ENCODE measurements at regions not wholly inside any gene's neighbourhood (a gene's known extent, or its start where the extent isn't known, plus 50 kb on each side); places are given as distances from the start of the nearest gene placed in this dataset.

- peak in 1 of 2 donors; percentile 10 for DNase-seq (ENCODE audit: low read depth in 2 of 2)
- H3K4me3 ChIP-seq (replicated peaks in 1 of 2; ENCODE audit: low read depth in 2 of 2, low read length in 2 of 2) = no peak overlapping the region
- no peak for TF ChIP-seq CTCF (IDR thresholded peaks at IDR 0.05; ENCODE audit: low read depth, low read length)
Measured at GRCh38 chr1:69246710-69247109, 321.0 kb upstream of the LRRC7 start.

GRCh38 chr1:69252696-69253095, 315.0 kb upstream of the LRRC7 start:
- no peak for TF ChIP-seq CTCF (IDR thresholded peaks at IDR 0.05; ENCODE audit: low read depth, low read length)

GRCh38 chr1:69256036-69256435, 311.7 kb upstream of the LRRC7 start:
- DNase-seq (ENCODE audit: low read depth in 2 of 2) = no peak

More at GRCh38 chr1:69252696-69253095, 315.0 kb upstream of the LRRC7 start:
- DNase-seq (ENCODE audit: low read depth in 2 of 2) = no peak
- H3K4me3 ChIP-seq (replicated peaks in 1 of 2; ENCODE audit: low read depth in 2 of 2, low read length in 2 of 2) = no peak overlapping the region

GRCh38 chr1:69258842-69259241, 308.9 kb upstream of the LRRC7 start:
- no peak for TF ChIP-seq CTCF (IDR thresholded peaks at IDR 0.05; ENCODE audit: low read depth, low read length)
- no peak for DNase-seq (ENCODE audit: low read depth in 2 of 2)
- H3K4me3 ChIP-seq (replicated peaks in 1 of 2; ENCODE audit: low read depth in 2 of 2, low read length in 2 of 2) = no peak overlapping the region

More at GRCh38 chr1:69256036-69256435, 311.7 kb upstream of the LRRC7 start:
- no peak for TF ChIP-seq CTCF (IDR thresholded peaks at IDR 0.05; ENCODE audit: low read depth, low read length)
- H3K4me3 ChIP-seq (replicated peaks in 1 of 2; ENCODE audit: low read depth in 2 of 2, low read length in 2 of 2) = no peak overlapping the region

GRCh38 chr1:69263921-69264391, 303.8 kb upstream of the LRRC7 start:
- H3K4me3 ChIP-seq (replicated peaks in 1 of 2; ENCODE audit: low read depth in 2 of 2, low read length in 2 of 2) = no peak overlapping the region
- peak in 1 of 2 donors; percentile 52 for DNase-seq (ENCODE audit: low read depth in 2 of 2)
- TF ChIP-seq CTCF (IDR thresholded peaks at IDR 0.05; ENCODE audit: low read depth, low read length) = no peak

- H3K4me3 ChIP-seq (replicated peaks in 1 of 2; ENCODE audit: low read depth in 2 of 2, low read length in 2 of 2) = no peak overlapping the region
- no peak for TF ChIP-seq CTCF (IDR thresholded peaks at IDR 0.05; ENCODE audit: low read depth, low read length)
- DNase-seq (ENCODE audit: low read depth in 2 of 2) = no peak
Measured at GRCh38 chr1:69269491-69269890, 298.2 kb upstream of the LRRC7 start.

GRCh38 chr1:69271587-69272125, 296.1 kb upstream of the LRRC7 start:
- no peak overlapping the region for H3K4me3 ChIP-seq (replicated peaks in 1 of 2; ENCODE audit: low read depth in 2 of 2, low read length in 2 of 2)
- no peak for TF ChIP-seq CTCF (IDR thresholded peaks at IDR 0.05; ENCODE audit: low read depth, low read length)
- no peak for DNase-seq (ENCODE audit: low read depth in 2 of 2)

All from cardiac fibroblast (primary cell).